ENCODE measurements at regions not wholly inside any gene's neighbourhood (a gene's known extent, or its start where the extent isn't known, plus 50 kb on each side); places are given as distances from the start of the nearest gene placed in this dataset.

GRCh38 chr22:35154937-35155387 is 89.0 kb downstream of the ISX start:
- H3K9me1 ChIP-seq (ENCODE audit: control insufficient read depth, insufficient read depth, low read length) = no peaks in the 10 kb centered on the region
- H2AFZ ChIP-seq (ENCODE audit: low read depth, low read length) = no peak overlapping the region
- DNase-seq (ENCODE audit: extremely low read depth in 1 of 4, low spot score in 3 of 4) (peak; percentile 54 to 70 (median 58)), FAIRE-seq (peak; percentile 77), ATAC-seq (peak; percentile 85)
- intact Hi-C loops (cut with micrococcal nuclease) = loop anchor here (1.0 to 5.0 kb wide), 2 partner anchors 76 to 1853 kb away; no protein-coding TSS in a partner anchor
- no peak overlapping the region for H3K9ac ChIP-seq (ENCODE audit: insufficient read depth in 1 of 2, low read depth in 2 of 2, low read length in 2 of 2)
- no TSS peak for BruUV-seq (replicated peaks)
- WGBS (ENCODE audit: insufficient coverage, low coverage, missing lambda C conversion rate) = 42% methylated on average over 10 of the region's 10 CpGs
- H4K20me1 ChIP-seq (replicated peaks; ENCODE audit: control insufficient read depth, insufficient read depth, low read length) = peaks cover 9% of the 10 kb centered on the region
- no peak overlapping the region for H3K27ac ChIP-seq (ENCODE audit: extremely low read depth, low read depth, low read length)
- peaks cover 12% of the 10 kb centered on the region; the same call in 2 of the 3 replicates for H3K36me3 ChIP-seq (ENCODE audit: control insufficient read depth, insufficient read depth, low read length)
- H3K79me2 ChIP-seq (ENCODE audit: control insufficient read depth, insufficient read depth, low read length) = no peaks in the 10 kb centered on the region
- H3K4me1 ChIP-seq (replicated peaks in 1 of 2; ENCODE audit: control insufficient read depth in 2 of 2, insufficient read depth in 2 of 2, low read length in 2 of 2) = peaks cover 0 to 2% of the 10 kb centered on the region in 2 experiments; a peak in 2 of 5 replicates
- in situ Hi-C loops (cut with MboI) = loop anchor here (10.0 to 25.0 kb wide), 2 partner anchors 80 to 743 kb away; no protein-coding TSS in a partner anchor
- CTCF ChIA-PET (ENCODE audit: low intra/inter-chr PET ratio) = interaction anchor here (0.7 to 1.4 kb wide), 3 partner anchors 77 to 112 kb away, joined by 3 to 4 read pairs (median 3); no protein-coding TSS in a partner anchor
- TF ChIP-seq CTCF (IDR thresholded peaks at IDR 0.05 in 2 of 3, conservative IDR thresholded peaks at IDR 0.05 in 1 of 3; ENCODE audit: insufficient read depth in 2 of 3, low read depth in 1 of 3, low read length in 3 of 3) = peak; percentile 69 to 71 (median 71)
- peak; percentile 39; the same call in 1 of the 2 replicates for TF ChIP-seq SMC3 (conservative IDR thresholded peaks at IDR 0.05; ENCODE audit: insufficient read depth, low read depth, low read length)
- TF ChIP-seq CHAMP1 (IDR thresholded peaks at IDR 0.05) = no peak
- TF ChIP-seq KLF6 (CRISPR knock-in tag; IDR thresholded peaks at IDR 0.05; ENCODE audit: borderline replicate concordance) = no peak
- no peak for TF ChIP-seq MCM7 (IDR thresholded peaks at IDR 0.05)
- peak in 1 of 2 experiments; percentile 54; a peak in 2 of 4 replicates for TF ChIP-seq RAD21 (CRISPR knock-in tag; conservative IDR thresholded peaks at IDR 0.05 in 1 of 2, IDR thresholded peaks at IDR 0.05 in 1 of 2)
- POLR2A ChIA-PET = interaction anchor here (0.6 kb wide), 2 partner anchors 75 to 136 kb away, joined by 3 read pairs; no protein-coding TSS in a partner anchor
- no peak overlapping the region for H3K4me3 ChIP-seq
- H3K4me2 ChIP-seq (ENCODE audit: insufficient read depth, low read length) = 0 out of 2 replicates have a peak overlapping the region, but pooled peaks have one; percentile 17
- no peaks in the 10 kb centered on the region for H3K9me3 ChIP-seq (replicated peaks; ENCODE audit: control insufficient read depth, insufficient read depth, low read depth, low read length)
- no peaks in the 10 kb centered on the region for H3K27me3 ChIP-seq (ENCODE audit: control insufficient read depth in 2 of 2, insufficient read depth in 2 of 2, low read length in 2 of 2)
